MM.1S (cell line): ENCODE measurements at regions not wholly inside any gene's neighbourhood (a gene's known extent, or its start where the extent isn't known, plus 50 kb on each side); places are given as distances from the start of the nearest gene placed in this dataset.

Experiments
- DNase-seq: peaks from one replicate; pipeline ENCODE4 v3.0.0-alpha.2; 2015
- H2AFZ ChIP-seq: fragments of 300-600 bp; sonication (generic); 2 replicates; pipeline ENCODE4 v1.6.0; 2016; ENCODE audit warnings: antibody characterized with exemption, low read length
- H3F3A ChIP-seq: fragments of 300-600 bp; sonication (generic); 2 replicates; pipeline ENCODE4 v1.6.1; 2016; ENCODE audit warnings: mild to moderate bottlenecking, antibody characterized with exemption, low read length, moderate library complexity, mixed read lengths; ENCODE audit not compliant: insufficient read depth
- H3K27ac ChIP-seq: fragments of 300-600 bp; sonication (generic); 2 replicates; pipeline ENCODE4 v1.5.1; 2016; ENCODE audit warnings: mild to moderate bottlenecking, low read length
- H3K27me3 ChIP-seq: fragments of 300-600 bp; sonication (generic); replicated peaks from 2 replicates; pipeline ENCODE4 v1.6.0; 2016; ENCODE audit warnings: low read length; ENCODE audit not compliant: insufficient read depth
- H3K36me3 ChIP-seq: fragments of 300-600 bp; sonication (generic); replicated peaks from 2 replicates; pipeline ENCODE4 v1.6.1; 2016; ENCODE audit warnings: mild to moderate bottlenecking, low read length, mixed read lengths; ENCODE audit not compliant: insufficient read depth
- H3K4me1 ChIP-seq: fragments of 300-600 bp; sonication (generic); 2 replicates; pipeline ENCODE4 v1.6.1; 2016; ENCODE audit warnings: low read length, mixed read lengths
- H3K4me2 ChIP-seq: fragments of 300-600 bp; sonication (generic); 2 replicates; pipeline ENCODE4 v1.6.0; 2016; ENCODE audit warnings: low read depth, low read length
- H3K4me3 ChIP-seq: fragments of 300-600 bp; sonication (generic); 2 replicates; pipeline ENCODE4 v1.5.1; 2016; ENCODE audit warnings: low read length, mixed read lengths
- H3K79me2 ChIP-seq: fragments of 300-600 bp; sonication (generic); 2 replicates; pipeline ENCODE4 v1.6.1; 2016; ENCODE audit warnings: mixed run types, low read length, mixed read lengths
- H3K9ac ChIP-seq: fragments of 300-600 bp; sonication (generic); 2 replicates; pipeline ENCODE4 v1.6.1; 2016; ENCODE audit warnings: low read length, mixed read lengths
- H3K9me2 ChIP-seq: fragments of 300-600 bp; sonication (generic); replicated peaks from 2 replicates; pipeline ENCODE4 v1.6.1; 2016; ENCODE audit warnings: mild to moderate bottlenecking, low read length, mixed read lengths; ENCODE audit not compliant: insufficient read depth
- H3K9me3 ChIP-seq: fragments of 300-600 bp; sonication (generic); replicated peaks from 2 replicates; pipeline ENCODE4 v1.6.1; 2016; ENCODE audit warnings: mild to moderate bottlenecking, low read length, mixed read lengths; ENCODE audit not compliant: insufficient read depth
- H4K20me1 ChIP-seq: fragments of 300-600 bp; sonication (generic); 2 replicates; pipeline ENCODE4 v1.6.1; 2016; ENCODE audit warnings: mild to moderate bottlenecking, low read length, moderate library complexity, mixed read lengths; ENCODE audit not compliant: insufficient read depth
- CTCF ChIP-seq: fragments of 300-600 bp; sonication (generic); IDR thresholded peaks from 2 replicates; pipeline ENCODE4 v1.5.1; 2016; ENCODE audit warnings: antibody characterized with exemption, low read length, mixed read lengths
- EZH2 ChIP-seq: fragments of 300-600 bp; sonication (generic); optimal IDR thresholded peaks from 2 replicates; pipeline ENCODE3; 2017; ENCODE audit warnings: low read depth, mild to moderate bottlenecking, antibody characterized with exemption, low read length, mixed read lengths
- EZH2phosphoT487 ChIP-seq: fragments of 300-600 bp; sonication (generic); IDR thresholded peaks from 2 replicates; pipeline ENCODE4 v1.6.1; 2018; ENCODE audit warnings: antibody characterized with exemption, low read length

- Histone ChIP-seq H3K4me2 (no peak overlapping the region), H3F3A (no peaks in the 10 kb centered on the region), H3K27me3 (no peaks in the 10 kb centered on the region), H3K4me1 (no peaks in the 10 kb centered on the region), H3K79me2 (no peaks in the 10 kb centered on the region), H3K9ac (no peak overlapping the region), H3K27ac (no peak overlapping the region), H3K9me3 (no peaks in the 10 kb centered on the region), H3K4me3 (no peak overlapping the region), H2AFZ (no peak overlapping the region), H3K9me2 (no peaks in the 10 kb centered on the region), H4K20me1 (no peaks in the 10 kb centered on the region), H3K36me3 (no peaks in the 10 kb centered on the region)
- no peak for TF ChIP-seq EZH2phosphoT487
- no peak for TF ChIP-seq EZH2
- no peak for TF ChIP-seq CTCF
- DNase-seq = no peak
Measured at GRCh38 chr10:10362800-10363199, 654.9 kb upstream of the CELF2 start.

GRCh38 chr10:10363217-10363616 is 654.5 kb upstream of the CELF2 start:
- DNase-seq = no peak
- Histone ChIP-seq H3K27ac (no peak overlapping the region), H3K4me2 (no peak overlapping the region), H3F3A (no peaks in the 10 kb centered on the region), H3K4me1 (no peaks in the 10 kb centered on the region), H2AFZ (no peak overlapping the region), H3K36me3 (no peaks in the 10 kb centered on the region), H3K9me3 (no peaks in the 10 kb centered on the region), H3K9me2 (no peaks in the 10 kb centered on the region), H4K20me1 (no peaks in the 10 kb centered on the region), H3K79me2 (no peaks in the 10 kb centered on the region), H3K4me3 (no peak overlapping the region), H3K27me3 (no peaks in the 10 kb centered on the region), H3K9ac (no peak overlapping the region)
- TF ChIP-seq EZH2phosphoT487 (no peak), CTCF (no peak), EZH2 (no peak)

DNA sequence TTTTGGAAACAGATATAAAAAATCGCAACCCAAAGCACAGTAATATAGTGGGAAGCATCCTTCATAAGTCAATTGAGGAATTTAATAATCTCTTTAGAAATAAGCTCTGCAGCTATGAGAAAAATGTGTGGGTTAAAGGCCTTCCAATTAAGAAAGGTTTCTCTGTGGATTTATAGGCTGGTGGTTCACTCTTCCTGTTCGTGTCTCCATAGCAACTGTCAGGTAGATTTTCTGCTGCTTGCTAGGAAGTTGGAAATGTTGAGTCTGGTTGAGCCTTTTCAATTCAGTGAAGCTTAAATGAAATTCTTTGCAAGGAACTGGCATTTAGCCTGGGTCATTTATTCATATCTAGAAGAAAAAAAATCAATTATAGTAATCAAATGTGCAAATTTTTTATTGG is 652.8 kb upstream of the CELF2 start:
- H3K36me3 ChIP-seq = no peaks in the 10 kb centered on the region
- no peak overlapping the region for H3K9ac ChIP-seq
- no peak overlapping the region for H3K4me3 ChIP-seq
- no peaks in the 10 kb centered on the region for H3K4me1 ChIP-seq
- TF ChIP-seq EZH2 = no peak
- no peak for TF ChIP-seq EZH2phosphoT487
- TF ChIP-seq CTCF = no peak
- H4K20me1 ChIP-seq = no peaks in the 10 kb centered on the region
- no peaks in the 10 kb centered on the region for H3K9me2 ChIP-seq
- no peaks in the 10 kb centered on the region for H3K9me3 ChIP-seq
- DNase-seq = no peak
- no peaks in the 10 kb centered on the region for H3K27me3 ChIP-seq
- H2AFZ ChIP-seq = no peak overlapping the region
- no peaks in the 10 kb centered on the region for H3F3A ChIP-seq
- H3K27ac ChIP-seq = no peak overlapping the region
- H3K4me2 ChIP-seq = no peak overlapping the region
- H3K79me2 ChIP-seq = no peaks in the 10 kb centered on the region

- H3K9me3 ChIP-seq = no peaks in the 10 kb centered on the region
- no peaks in the 10 kb centered on the region for H3K36me3 ChIP-seq
- H2AFZ ChIP-seq = no peak overlapping the region
- H3K79me2 ChIP-seq = no peaks in the 10 kb centered on the region
- no peak overlapping the region for H3K4me3 ChIP-seq
- H3F3A ChIP-seq = no peaks in the 10 kb centered on the region
- no peaks in the 10 kb centered on the region for H4K20me1 ChIP-seq
- no peak for DNase-seq
- no peaks in the 10 kb centered on the region for H3K27me3 ChIP-seq
- no peaks in the 10 kb centered on the region for H3K4me1 ChIP-seq
- H3K9me2 ChIP-seq = no peaks in the 10 kb centered on the region
- H3K4me2 ChIP-seq = no peak overlapping the region
- no peak overlapping the region for H3K27ac ChIP-seq
- no peak overlapping the region for H3K9ac ChIP-seq
- no peak for TF ChIP-seq EZH2
- no peak for TF ChIP-seq EZH2phosphoT487
- no peak for TF ChIP-seq CTCF
Measured at GRCh38 chr10:10365676-10366075, 652.0 kb upstream of the CELF2 start.
